Dendritic cell treated with granulocyte-macrophage colony-stimulating factor and Interleukin-4, amounts not matched to agents 40 ng/mL and 50 ng/mL, for 4 days (primary cell): ENCODE measurements at regions not wholly inside any gene's neighbourhood (a gene's known extent, or its start where the extent isn't known, plus 50 kb on each side); places are given as distances from the start of the nearest gene placed in this dataset.

Experiments used
- H3K27ac Mint-ChIP-seq: one replicate; pipeline ENCODE4 v1.8.0; 2022; ENCODE audit warnings: mild to moderate bottlenecking, mixed read lengths
- H3K27me3 Mint-ChIP-seq: one replicate; pipeline ENCODE4 v1.8.0; 2022; ENCODE audit warnings: mild to moderate bottlenecking, mixed read lengths
- H3K36me3 Mint-ChIP-seq: one replicate; pipeline ENCODE4 v1.8.0; 2022; ENCODE audit warnings: low read depth, mixed read lengths
- H3K4me1 Mint-ChIP-seq: one replicate; pipeline ENCODE4 v1.8.0; 2022; ENCODE audit warnings: low read depth, mixed read lengths
- H3K4me3 Mint-ChIP-seq: one replicate; pipeline ENCODE4 v1.8.0; 2022; ENCODE audit warnings: mild to moderate bottlenecking, moderate library complexity, mixed read lengths
- H3K9me3 Mint-ChIP-seq: one replicate; pipeline ENCODE4 v1.8.0; 2022; ENCODE audit warnings: mixed read lengths
- intact Hi-C: fragments of 100-400 bp; cut with micrococcal nuclease; formaldehyde crosslinking; loops from one replicate; pipeline ENCODE4 v1.15.0; 2022

DNA sequence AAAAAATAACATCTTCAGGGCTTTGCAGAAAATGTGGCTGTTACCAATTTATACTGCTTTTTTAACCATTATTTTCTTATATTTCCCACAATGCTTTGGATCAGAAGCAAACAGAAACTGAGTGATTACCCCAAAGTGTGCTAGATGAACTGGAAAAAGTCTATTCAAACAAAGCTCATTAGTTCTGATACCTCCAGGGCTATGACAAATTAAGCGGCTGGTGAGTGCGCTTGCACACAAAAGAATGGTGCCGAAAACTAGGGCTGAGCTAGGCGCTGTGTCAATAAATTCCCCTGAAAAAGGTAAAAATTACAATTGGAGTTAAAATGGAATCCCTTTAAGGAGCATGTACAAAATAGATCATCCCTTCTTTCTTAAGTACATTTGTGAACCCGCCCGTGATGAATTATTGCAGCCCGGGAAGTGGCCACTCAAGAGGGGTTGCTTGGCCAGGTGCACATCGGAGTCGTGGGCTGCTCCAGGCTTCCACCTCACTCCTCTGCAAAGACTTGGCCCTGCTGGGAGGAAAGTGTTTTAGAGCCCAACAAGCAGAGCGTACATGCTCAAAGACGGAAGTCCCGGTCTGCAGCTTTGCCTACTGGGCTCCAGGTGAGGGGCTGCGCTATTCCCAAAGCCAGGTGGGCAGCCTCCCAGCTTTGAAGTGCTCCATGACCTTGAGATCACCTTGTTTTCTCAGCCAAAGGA is 164.0 kb upstream of the ZNF507 start:
- Mint-ChIP-seq H3K27me3 (no peaks in the 10 kb centered on the region), H3K36me3 (no peaks in the 10 kb centered on the region), H3K9me3 (peaks cover 10% of the 10 kb centered on the region), H3K4me3 (no peak overlapping the region), H3K27ac (no peak overlapping the region), H3K4me1 (no peaks in the 10 kb centered on the region)
- intact Hi-C loops = no loop called here

- H3K27ac Mint-ChIP-seq = no peak overlapping the region
- H3K9me3 Mint-ChIP-seq = peaks cover 10% of the 10 kb centered on the region
- H3K4me3 Mint-ChIP-seq = no peak overlapping the region
- no peaks in the 10 kb centered on the region for H3K36me3 Mint-ChIP-seq
- intact Hi-C loops = no loop called here
- H3K27me3 Mint-ChIP-seq = peaks cover 2% of the 10 kb centered on the region
- no peaks in the 10 kb centered on the region for H3K4me1 Mint-ChIP-seq
Measured at GRCh38 chr19:32186542-32187330, 158.7 kb upstream of the ZNF507 start.

DNA sequence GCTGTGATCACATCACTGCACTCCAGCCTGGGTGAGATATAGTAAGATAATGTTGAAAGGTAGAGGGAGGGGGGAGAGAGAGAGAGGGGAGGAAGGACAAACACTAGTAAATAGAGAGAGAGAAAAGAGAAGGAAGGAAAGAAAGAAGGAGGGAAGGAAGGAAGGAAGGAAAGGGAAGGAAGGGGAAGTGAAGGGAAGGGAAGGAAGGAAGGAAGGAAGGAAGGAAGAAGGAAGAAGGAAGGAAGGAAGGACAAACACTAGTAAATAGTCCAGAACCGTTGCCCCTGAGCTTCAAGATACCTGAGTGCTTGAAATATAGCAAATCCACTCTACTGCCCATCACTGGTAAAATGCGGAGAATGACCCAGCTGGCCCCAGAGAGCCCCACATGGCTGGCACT is 156.5 kb upstream of the ZNF507 start:
- Mint-ChIP-seq H3K27ac (no peak overlapping the region), H3K4me1 (no peaks in the 10 kb centered on the region), H3K9me3 (peaks cover 17% of the 10 kb centered on the region), H3K27me3 (peaks cover 2% of the 10 kb centered on the region), H3K4me3 (no peak overlapping the region), H3K36me3 (no peaks in the 10 kb centered on the region)
- intact Hi-C loops = no loop called here

GRCh38 chr19:32189956-32190706 is 155.3 kb upstream of the ZNF507 start:
- intact Hi-C loops = no loop called here
- Mint-ChIP-seq H3K36me3 (no peaks in the 10 kb centered on the region), H3K4me3 (no peak overlapping the region), H3K27ac (no peak overlapping the region), H3K27me3 (peaks cover 2% of the 10 kb centered on the region), H3K9me3 (peaks cover 21% of the 10 kb centered on the region), H3K4me1 (no peaks in the 10 kb centered on the region)

DNA sequence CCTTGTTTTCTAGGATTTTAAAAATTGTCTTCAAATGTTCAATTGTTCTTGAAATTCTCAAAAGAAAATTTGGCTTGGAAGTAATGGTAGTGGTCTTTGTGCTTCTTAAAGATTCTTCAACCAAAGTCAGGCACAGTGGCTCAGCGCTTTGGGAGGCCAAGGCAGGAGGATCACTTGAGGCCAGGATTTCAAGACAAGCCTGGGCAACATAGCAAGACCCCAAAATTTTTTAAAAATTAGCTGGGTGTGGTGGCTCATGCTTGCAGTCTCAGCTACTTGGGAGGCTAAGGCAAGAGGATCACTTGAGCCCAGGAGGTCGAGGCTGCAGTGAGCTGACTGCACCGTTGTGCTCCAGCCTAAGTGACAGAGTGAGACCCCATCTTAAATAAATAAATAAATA is 153.5 kb upstream of the ZNF507 start:
- no peak overlapping the region for H3K4me3 Mint-ChIP-seq

DNA sequence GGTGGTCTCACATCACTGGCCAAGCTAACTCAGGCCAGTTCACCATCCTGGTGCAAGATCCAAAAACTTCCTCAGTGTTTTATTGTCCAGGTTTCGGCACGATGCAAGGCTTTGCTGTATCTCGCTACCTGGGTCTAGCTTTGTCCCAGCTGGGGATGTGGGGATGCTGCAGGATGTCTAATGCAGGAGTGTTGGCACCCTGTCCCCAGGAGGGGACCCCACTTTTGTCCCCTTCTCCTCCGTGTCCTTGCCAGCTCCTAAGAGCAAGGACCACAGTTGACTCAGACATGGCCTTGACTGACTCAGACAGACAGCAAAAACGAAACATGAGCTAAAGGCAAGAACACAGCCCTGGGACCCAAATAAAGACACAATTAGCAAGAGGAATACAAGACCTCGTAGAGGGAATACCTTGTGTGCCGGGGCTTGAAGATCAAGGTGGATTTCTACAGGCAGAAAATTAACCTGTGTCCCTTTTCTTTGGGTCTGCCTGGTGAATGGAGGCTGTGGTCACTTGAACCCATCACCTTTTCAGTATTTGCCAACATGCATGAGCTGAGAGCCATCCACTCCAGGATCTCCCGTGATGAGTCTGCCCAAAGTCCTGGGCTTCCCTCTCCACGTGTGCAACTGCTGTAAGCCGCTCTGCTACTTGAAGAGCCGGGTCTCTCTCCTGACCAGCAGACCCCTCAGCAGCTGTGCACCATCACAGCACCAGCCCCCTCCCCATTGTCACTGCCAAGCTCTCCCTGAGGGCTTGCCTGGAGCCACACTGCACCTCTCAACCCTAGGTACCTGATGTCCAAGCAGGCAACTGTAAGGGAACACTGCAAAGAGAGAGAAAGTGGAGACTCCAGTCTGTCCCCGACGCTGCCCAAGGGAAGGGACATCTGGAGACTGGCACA is 149.5 kb upstream of the ZNF507 start:
- no peak overlapping the region for H3K27ac Mint-ChIP-seq
- intact Hi-C loops = no loop called here
- no peaks in the 10 kb centered on the region for H3K36me3 Mint-ChIP-seq

More for the DNA sequence above, 153.5 kb upstream of the ZNF507 start:
- Mint-ChIP-seq H3K36me3 (no peaks in the 10 kb centered on the region), H3K4me1 (no peaks in the 10 kb centered on the region), H3K27ac (no peak overlapping the region), H3K27me3 (peaks cover 2% of the 10 kb centered on the region), H3K9me3 (peaks cover 24% of the 10 kb centered on the region)
- intact Hi-C loops = no loop called here

GRCh38 chr19:32196690-32197420 is 148.6 kb upstream of the ZNF507 start:
- Mint-ChIP-seq H3K36me3 (no peaks in the 10 kb centered on the region), H3K27me3 (peaks cover 3% of the 10 kb centered on the region), H3K27ac (no peak overlapping the region), H3K4me3 (no peak overlapping the region), H3K4me1 (peaks cover 10% of the 10 kb centered on the region), H3K9me3 (peaks cover 24% of the 10 kb centered on the region)
- intact Hi-C loops = no loop called here

More for the DNA sequence above, 149.5 kb upstream of the ZNF507 start:
- peaks cover under 1% of the 10 kb centered on the region for H3K4me1 Mint-ChIP-seq
- H3K27me3 Mint-ChIP-seq = peaks cover 5% of the 10 kb centered on the region
- no peak overlapping the region for H3K4me3 Mint-ChIP-seq
- H3K9me3 Mint-ChIP-seq = peaks cover 24% of the 10 kb centered on the region

DNA sequence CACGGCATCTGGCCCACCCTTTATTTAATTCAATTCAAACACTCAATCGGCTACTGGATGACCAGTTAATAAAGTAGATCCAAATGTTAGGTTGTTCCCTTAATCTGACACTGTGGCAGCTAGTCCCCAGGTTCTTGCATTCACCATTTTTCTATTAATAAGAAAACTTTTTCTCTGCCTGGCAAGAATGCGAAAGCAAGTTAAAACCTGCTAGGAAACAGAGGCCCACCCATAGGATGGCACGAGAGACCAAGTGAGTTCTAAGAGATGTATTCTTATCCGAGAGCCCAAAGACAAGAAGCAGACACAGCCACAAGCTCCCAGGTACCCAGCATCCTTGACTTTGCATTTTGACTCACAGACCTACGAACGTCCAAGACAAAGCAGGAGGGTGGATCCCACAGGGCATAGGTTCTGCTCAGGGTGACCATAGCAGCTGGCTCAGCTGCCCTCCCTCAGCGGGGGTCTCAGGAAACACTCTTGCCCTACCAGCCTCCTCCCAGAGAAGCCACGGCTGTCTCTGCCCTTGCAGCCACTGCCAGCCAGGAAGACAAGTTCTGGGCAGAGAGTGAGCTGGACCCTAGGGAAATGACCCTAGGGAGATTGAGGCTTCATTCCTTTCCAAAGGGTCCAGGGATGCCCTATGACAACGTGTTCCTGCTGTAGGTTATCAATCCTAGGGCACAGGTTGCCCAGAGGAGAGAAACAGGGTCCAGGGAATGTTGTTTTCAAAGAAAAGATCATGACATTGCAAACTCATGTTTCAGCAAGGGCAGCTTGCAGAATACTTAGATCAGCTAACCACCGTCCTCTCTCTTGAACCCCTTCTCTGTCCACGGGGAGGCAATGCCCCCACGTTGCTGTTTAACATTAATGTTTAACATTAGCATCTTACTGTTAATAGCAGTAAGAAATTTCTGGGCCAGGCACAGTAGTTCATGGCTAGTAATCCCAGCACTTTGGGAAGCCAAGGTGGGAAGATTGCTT is 147.2 kb upstream of the ZNF507 start:
- peaks cover 15% of the 10 kb centered on the region for H3K4me1 Mint-ChIP-seq
- no peak overlapping the region for H3K27ac Mint-ChIP-seq
- H3K27me3 Mint-ChIP-seq = peaks cover 4% of the 10 kb centered on the region
- no peaks in the 10 kb centered on the region for H3K36me3 Mint-ChIP-seq
- no peak overlapping the region for H3K4me3 Mint-ChIP-seq
- peaks cover 24% of the 10 kb centered on the region for H3K9me3 Mint-ChIP-seq
- intact Hi-C loops = no loop called here

DNA sequence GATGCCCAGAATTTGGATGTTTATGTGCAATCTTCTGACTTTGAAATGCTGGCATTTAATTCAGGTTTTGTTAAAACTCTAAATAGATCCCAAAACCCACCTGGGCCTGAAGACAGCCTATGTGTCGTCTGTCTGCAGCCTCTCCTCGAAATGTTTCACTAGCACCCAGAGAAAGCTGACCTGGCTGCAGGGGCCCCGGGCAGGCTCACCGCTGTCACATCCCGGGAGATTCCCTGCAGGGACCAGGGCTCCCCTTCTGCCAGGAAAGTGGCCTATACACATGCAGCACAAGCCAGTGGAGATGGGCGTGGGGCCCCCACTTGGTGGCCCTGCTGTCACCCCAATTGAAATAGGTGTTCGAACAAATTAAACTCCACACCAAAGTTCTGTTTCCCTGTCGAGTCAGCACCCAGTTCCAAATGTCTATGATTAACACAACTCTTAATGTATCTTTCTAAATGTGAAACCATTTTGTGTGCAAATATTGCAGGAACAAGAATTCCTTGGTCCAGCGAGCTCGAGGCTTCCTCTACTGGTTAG is 145.8 kb upstream of the ZNF507 start:
- peaks cover 11% of the 10 kb centered on the region for H3K9me3 Mint-ChIP-seq
- intact Hi-C loops = no loop called here
- H3K4me1 Mint-ChIP-seq = peaks cover 15% of the 10 kb centered on the region
- no peaks in the 10 kb centered on the region for H3K36me3 Mint-ChIP-seq
- no peak overlapping the region for H3K4me3 Mint-ChIP-seq
- H3K27ac Mint-ChIP-seq = no peak overlapping the region
- H3K27me3 Mint-ChIP-seq = peaks cover 4% of the 10 kb centered on the region

DNA sequence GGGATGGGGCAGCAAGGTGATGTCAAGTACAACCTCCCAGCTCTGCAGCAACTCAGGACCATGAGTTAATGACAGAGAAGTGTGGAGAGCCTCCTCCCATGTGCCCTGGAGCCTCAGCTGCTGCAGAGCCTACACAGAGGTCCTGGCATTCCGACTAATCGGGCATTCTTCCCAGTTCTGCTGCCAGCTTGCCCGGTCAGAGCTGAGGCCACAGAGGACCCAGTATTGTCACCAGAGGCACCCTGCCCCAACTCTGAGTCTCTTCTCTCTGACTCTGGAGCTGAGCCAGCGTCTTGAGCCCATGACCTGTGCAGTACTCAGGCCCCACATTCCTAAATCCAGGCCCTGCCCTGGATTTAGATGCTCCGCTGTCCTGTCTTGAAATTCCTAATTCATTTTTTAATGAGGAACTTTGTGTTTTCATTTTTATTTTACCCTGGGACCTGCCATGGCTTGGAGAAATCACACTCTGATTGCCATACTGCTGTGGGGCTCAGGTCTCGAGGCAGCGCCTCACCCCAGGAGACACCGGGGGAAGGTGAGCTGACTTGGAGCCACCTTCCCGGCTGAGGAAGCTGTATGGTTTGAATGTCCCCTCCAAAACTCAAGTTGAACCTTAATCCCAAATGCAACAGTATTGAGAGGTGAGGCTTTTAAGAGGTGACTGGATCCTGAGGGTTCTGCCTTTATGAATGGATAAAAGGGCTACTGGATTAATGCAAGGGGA is 144.9 kb upstream of the ZNF507 start:
- intact Hi-C loops = no loop called here
- Mint-ChIP-seq H3K4me1 (peaks cover 15% of the 10 kb centered on the region), H3K27me3 (peaks cover 4% of the 10 kb centered on the region), H3K27ac (no peak overlapping the region), H3K4me3 (no peak overlapping the region), H3K9me3 (peaks cover 8% of the 10 kb centered on the region), H3K36me3 (no peaks in the 10 kb centered on the region)

DNA sequence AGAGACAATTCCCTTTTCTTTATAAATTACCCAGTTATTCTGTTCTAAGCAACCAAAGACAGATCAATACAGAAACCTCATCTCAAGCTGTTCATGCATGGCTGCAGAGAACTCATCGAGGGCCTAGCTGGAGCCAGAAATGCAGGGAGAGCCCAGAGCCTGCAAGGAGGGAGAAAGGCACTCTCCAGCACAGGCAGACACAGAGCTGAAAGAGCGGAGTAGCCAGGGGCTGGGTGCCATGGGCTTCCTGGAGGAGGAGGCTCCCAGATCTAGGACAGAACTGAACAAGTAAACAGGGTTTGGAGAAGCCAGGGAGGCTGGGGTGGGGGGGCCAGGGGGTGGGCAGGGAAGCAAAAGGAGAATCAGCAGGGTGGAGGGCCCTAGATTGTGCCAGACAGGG is 144.2 kb upstream of the ZNF507 start:
- Mint-ChIP-seq H3K4me3 (no peak overlapping the region), H3K9me3 (peaks cover under 1% of the 10 kb centered on the region), H3K27ac (no peak overlapping the region), H3K4me1 (peaks cover 15% of the 10 kb centered on the region), H3K27me3 (peaks cover 4% of the 10 kb centered on the region), H3K36me3 (no peaks in the 10 kb centered on the region)
- intact Hi-C loops = no loop called here
